PC-9 (cell line): ENCODE measurements at regions not wholly inside any gene's neighbourhood (a gene's known extent, or its start where the extent isn't known, plus 50 kb on each side); places are given as distances from the start of the nearest gene placed in this dataset.

Source experiments
- CTCF ChIP-seq: fragments of 200-600 bp; sonication (generic); conservative IDR thresholded peaks from 2 replicates; pipeline ENCODE4 v1.6.1; 2017; ENCODE audit warnings: mixed run types, antibody characterized with exemption, mild to moderate bottlenecking, moderate library complexity
- EZH2 ChIP-seq: fragments of 200-600 bp; sonication (generic); IDR thresholded peaks from 2 replicates; pipeline ENCODE4 v1.8.0; 2017; ENCODE audit warnings: antibody characterized with exemption, low read depth

GRCh38 chr4:177987896-177988295 is 545.7 kb upstream of the AGA start:
- TF ChIP-seq CTCF (no peak), EZH2 (no peak)
